T-cell (primary cell): ENCODE measurements at regions not wholly inside any gene's neighbourhood (a gene's known extent, or its start where the extent isn't known, plus 50 kb on each side); places are given as distances from the start of the nearest gene placed in this dataset.

Experiments
- ATAC-seq, 4 experiments: fragments of 200-7000 bp in 3 of 4; fragments of 150-1000 bp in 1 of 4; cut with Tn5 transposase; replicated peaks in 1 of 4; 1 replicate in 3 of 4; 2 replicates in 1 of 4; pipeline ENCODE4 v1.10.0; 2021; ENCODE audit warnings: moderate library complexity in 3 of 4, mild to moderate bottlenecking in 2 of 4, moderate number of reproducible peaks in 1 of 4
- CTCF ChIA-PET, 2 donors: fragments of 300-600 bp; sonication (Branson Sonifier 250); formaldehyde crosslinking; loops; one replicate each; lab custom pipeline; 2022; ENCODE audit warnings: antibody characterized with exemption in 2 of 2; lab: Charles Lee
- POLR2A ChIA-PET, 2 donors: fragments of 300-600 bp; sonication (Branson Sonifier 250); formaldehyde crosslinking; loops; one replicate each; lab custom pipeline; 2022; ENCODE audit warnings: antibody characterized with exemption in 2 of 2; lab: Charles Lee
- DNase-seq, 35 experiments: peaks; one replicate each; pipeline versions ENCODE4 v3.0.0 to v3.0.0-alpha.2; 2013 to 2023
- H3K27ac ChIP-seq: one replicate; pipeline ENCODE4 v1.5.1; 2013; ENCODE audit warnings: low read length
- H3K27me3 ChIP-seq, 2 experiments: replicated peaks in 1 of 2; 1 replicate in 1 of 2; 2 replicates in 1 of 2; pipeline versions ENCODE4 v1.6.1 to v1.7.0; 2013; ENCODE audit warnings: low read length in 1 of 2, mixed read lengths in 1 of 2; ENCODE audit not compliant: control insufficient read depth in 2 of 2, insufficient read depth in 2 of 2; ENCODE audit errors: extremely low read depth in 1 of 2
- H3K36me3 ChIP-seq, 2 donors: 1 replicate in 1 of 2; 2 replicates in 1 of 2; pipeline versions ENCODE4 v1.6.1 to v1.7.0; 2013; ENCODE audit warnings: low read length in 1 of 2; ENCODE audit not compliant: control insufficient read depth in 2 of 2, insufficient read depth in 1 of 2; ENCODE audit errors: extremely low read depth in 1 of 2
- H3K4me1 ChIP-seq, 2 experiments: 1 replicate in 1 of 2; 2 replicates in 1 of 2; pipeline versions ENCODE4 v1.6.1 to v1.7.0; 2013; ENCODE audit warnings: low read length in 2 of 2, mixed read lengths in 1 of 2; ENCODE audit not compliant: insufficient read depth in 2 of 2, control insufficient read depth in 1 of 2; ENCODE audit errors: extremely low read depth in 1 of 2
- H3K4me3 ChIP-seq, 2 donors: 1 replicate in 1 of 2; 2 replicates in 1 of 2; pipeline versions ENCODE4 v1.5.1 to v1.7.0; 2013; ENCODE audit warnings: mild to moderate bottlenecking in 2 of 2, low read length in 1 of 2, moderate library complexity in 1 of 2; ENCODE audit not compliant: control insufficient read depth in 1 of 2; ENCODE audit errors: extremely low read depth in 1 of 2
- H3K9me3 ChIP-seq: 2 replicates; pipeline ENCODE4 v1.7.0; 2013
- H3K27ac Mint-ChIP-seq, 2 donors: one replicate each; pipeline ENCODE4 v1.8.0; 2020 to 2021; ENCODE audit warnings: mild to moderate bottlenecking in 2 of 2, mixed read lengths in 2 of 2
- H3K27me3 Mint-ChIP-seq, 2 donors: one replicate each; pipeline ENCODE4 v1.8.0; 2021 to 2022; ENCODE audit warnings: mixed read lengths in 2 of 2
- H3K36me3 Mint-ChIP-seq: one replicate; pipeline ENCODE4 v1.8.0; 2021; ENCODE audit warnings: mixed read lengths
- H3K4me1 Mint-ChIP-seq, 3 donors: one replicate each; pipeline ENCODE4 v1.8.0; 2020 to 2022; ENCODE audit warnings: mixed read lengths in 3 of 3, mild to moderate bottlenecking in 1 of 3
- H3K4me3 Mint-ChIP-seq, 3 donors: one replicate each; pipeline ENCODE4 v1.8.0; 2020 to 2022; ENCODE audit warnings: mild to moderate bottlenecking in 3 of 3, mixed read lengths in 3 of 3, moderate library complexity in 3 of 3
- H3K9me3 Mint-ChIP-seq, 3 donors: one replicate each; pipeline ENCODE4 v1.8.0; 2020 to 2022; ENCODE audit warnings: mixed read lengths in 3 of 3
- WGBS: methylation state at CpG from one replicate; pipeline ENCODE4 v1.1.5; 2013; ENCODE audit warnings: missing lambda C conversion rate; ENCODE audit not compliant: insufficient coverage; 5-methylcytosine and 5-hydroxymethylcytosine counted together

- Mint-ChIP-seq H3K4me1 (no peaks in the 10 kb centered on the region), H3K36me3 (peaks cover 3% of the 10 kb centered on the region), H3K27ac (no peak overlapping the region), H3K4me3 (no peak overlapping the region), H3K27me3 (peaks cover 3 to 4% of the 10 kb centered on the region in 2 donors), H3K9me3 (no peaks in the 10 kb centered on the region)
- no peaks in the 10 kb centered on the region for H3K27me3 ChIP-seq
- CTCF ChIA-PET, result interaction anchor here in 1 of 2 donors (0.6 kb wide), 1 partner anchor 612 kb away, joined by 3 read pairs; no protein-coding TSS in a partner anchor
- no peak for DNase-seq
- no peak overlapping the region for H3K4me3 ChIP-seq
- no peaks in the 10 kb centered on the region for H3K36me3 ChIP-seq
- no peak overlapping the region for H3K27ac ChIP-seq
- WGBS, result 96% methylated on average over 4 of the region's 5 CpGs
- H3K4me1 ChIP-seq, result no peaks in the 10 kb centered on the region
- H3K9me3 ChIP-seq, result no peaks in the 10 kb centered on the region
- POLR2A ChIA-PET, result no interaction called here
- ATAC-seq, result no peak
These were observed 305.8 kb downstream of the CD83 start for GRCh38 chr6:14423330-14423729.

GRCh38 chr6:14423955-14424354 lies 306.4 kb downstream of the CD83 start:
- DNase-seq (no peak), ATAC-seq (no peak)
- Histone ChIP-seq H3K27me3 (no peaks in the 10 kb centered on the region), H3K27ac (no peak overlapping the region), H3K4me1 (no peaks in the 10 kb centered on the region), H3K4me3 (no peak overlapping the region), H3K36me3 (no peaks in the 10 kb centered on the region), H3K9me3 (no peaks in the 10 kb centered on the region)
- Mint-ChIP-seq H3K27me3 (peaks cover 3 to 4% of the 10 kb centered on the region in 2 donors), H3K4me3 (no peak overlapping the region), H3K27ac (no peak overlapping the region), H3K4me1 (no peaks in the 10 kb centered on the region), H3K36me3 (peaks cover 3% of the 10 kb centered on the region), H3K9me3 (no peaks in the 10 kb centered on the region)
- ChIA-PET CTCF (no interaction called here), POLR2A (no interaction called here)
- WGBS, result 100% methylated on average over 2 of the region's 6 CpGs

GRCh38 chr6:14425805-14426204 lies 308.2 kb downstream of the CD83 start:
- 100% methylated on average over 4 of the region's 6 CpGs for WGBS
- ATAC-seq, result no peak
- Mint-ChIP-seq H3K27me3 (peaks cover 3 to 4% of the 10 kb centered on the region in 2 donors), H3K4me3 (no peak overlapping the region), H3K4me1 (no peaks in the 10 kb centered on the region), H3K36me3 (peaks cover 3% of the 10 kb centered on the region), H3K27ac (no peak overlapping the region), H3K9me3 (no peaks in the 10 kb centered on the region)
- no peaks in the 10 kb centered on the region for H3K4me1 ChIP-seq
- H3K27ac ChIP-seq, result no peak overlapping the region
- no peak for DNase-seq
- H3K36me3 ChIP-seq, result no peaks in the 10 kb centered on the region
- no peak overlapping the region for H3K4me3 ChIP-seq
- POLR2A ChIA-PET, result no interaction called here
- H3K27me3 ChIP-seq, result no peaks in the 10 kb centered on the region
- no peaks in the 10 kb centered on the region for H3K9me3 ChIP-seq
- CTCF ChIA-PET, result no interaction called here

- CTCF ChIA-PET, result no interaction called here
- no peaks in the 10 kb centered on the region for H3K36me3 ChIP-seq
- WGBS, result no CpG with 5 or more reads among the region's 2 CpGs
- H3K4me1 ChIP-seq, result no peaks in the 10 kb centered on the region
- POLR2A ChIA-PET, result no interaction called here
- peaks cover 3 to 4% of the 10 kb centered on the region in 2 donors for H3K27me3 Mint-ChIP-seq
- no peak overlapping the region for H3K4me3 Mint-ChIP-seq
- H3K27ac Mint-ChIP-seq, result no peak overlapping the region
- H3K9me3 ChIP-seq, result no peaks in the 10 kb centered on the region
- no peak overlapping the region for H3K27ac ChIP-seq
- peaks cover 3% of the 10 kb centered on the region for H3K36me3 Mint-ChIP-seq
- no peaks in the 10 kb centered on the region for H3K9me3 Mint-ChIP-seq
- ATAC-seq (no peak), DNase-seq (no peak)
- no peaks in the 10 kb centered on the region for H3K27me3 ChIP-seq
- no peaks in the 10 kb centered on the region for H3K4me1 Mint-ChIP-seq
- no peak overlapping the region for H3K4me3 ChIP-seq
These were observed 308.7 kb downstream of the CD83 start for GRCh38 chr6:14426281-14426680.

- H3K36me3 Mint-ChIP-seq, result peaks cover 3% of the 10 kb centered on the region
- no peak for DNase-seq
- POLR2A ChIA-PET, result no interaction called here
- H3K4me1 Mint-ChIP-seq, result no peaks in the 10 kb centered on the region
- no peaks in the 10 kb centered on the region for H3K9me3 ChIP-seq
- no peak overlapping the region for H3K4me3 Mint-ChIP-seq
- no peaks in the 10 kb centered on the region for H3K36me3 ChIP-seq
- H3K9me3 Mint-ChIP-seq, result no peaks in the 10 kb centered on the region
- no peak for ATAC-seq
- no peak overlapping the region for H3K27ac Mint-ChIP-seq
- peaks cover 0 to 4% of the 10 kb centered on the region in 2 donors for H3K27me3 Mint-ChIP-seq
- H3K27me3 ChIP-seq, result no peaks in the 10 kb centered on the region
- H3K27ac ChIP-seq, result no peak overlapping the region
- 60% methylated on average over 1 of the region's 3 CpGs for WGBS
- CTCF ChIA-PET, result no interaction called here
- H3K4me1 ChIP-seq, result no peaks in the 10 kb centered on the region
- no peak overlapping the region for H3K4me3 ChIP-seq
These were observed 310.7 kb downstream of the CD83 start for GRCh38 chr6:14428269-14428668.

- H3K36me3 Mint-ChIP-seq, result peaks cover 3% of the 10 kb centered on the region
- Histone ChIP-seq H3K9me3 (no peaks in the 10 kb centered on the region), H3K4me1 (no peaks in the 10 kb centered on the region), H3K4me3 (no peak overlapping the region), H3K27me3 (no peaks in the 10 kb centered on the region), H3K36me3 (no peaks in the 10 kb centered on the region), H3K27ac (no peak overlapping the region)
- ChIA-PET CTCF (no interaction called here), POLR2A (no interaction called here)
- H3K9me3 Mint-ChIP-seq, result no peaks in the 10 kb centered on the region
- ATAC-seq, result no peak
- no peaks in the 10 kb centered on the region for H3K4me1 Mint-ChIP-seq
- H3K27ac Mint-ChIP-seq, result no peak overlapping the region
- H3K4me3 Mint-ChIP-seq, result no peak overlapping the region
- no peak for DNase-seq
- 83% methylated on average over 7 of the region's 10 CpGs for WGBS
- H3K27me3 Mint-ChIP-seq, result peaks cover 0 to under 1% of the 10 kb centered on the region in 2 donors
These were observed 311.8 kb downstream of the CD83 start for GRCh38 chr6:14429396-14429795.

GRCh38 chr6:14430218-14430617 lies 312.6 kb downstream of the CD83 start:
- no peak for ATAC-seq
- no peaks in the 10 kb centered on the region for H3K36me3 ChIP-seq
- Mint-ChIP-seq H3K9me3 (no peaks in the 10 kb centered on the region), H3K27ac (no peak overlapping the region), H3K36me3 (peaks cover under 1% of the 10 kb centered on the region), H3K27me3 (no peaks in the 10 kb centered on the region), H3K4me3 (no peak overlapping the region), H3K4me1 (no peaks in the 10 kb centered on the region)
- no peak overlapping the region for H3K27ac ChIP-seq
- no peak overlapping the region for H3K4me3 ChIP-seq
- no peaks in the 10 kb centered on the region for H3K9me3 ChIP-seq
- CTCF ChIA-PET, result no interaction called here
- no peak for DNase-seq
- H3K4me1 ChIP-seq, result no peaks in the 10 kb centered on the region
- H3K27me3 ChIP-seq, result no peaks in the 10 kb centered on the region
- 75% methylated on average over 1 of the region's 2 CpGs for WGBS
- POLR2A ChIA-PET, result no interaction called here
